Activated naive CD4-positive, alpha-beta T cell treated with anti-CD3 and anti-CD28 coated beads, Interleukin-2, amount 50 U/mL, for 16 hours (primary cell): ENCODE measurements at regions not wholly inside any gene's neighbourhood (a gene's known extent, or its start where the extent isn't known, plus 50 kb on each side); places are given as distances from the start of the nearest gene placed in this dataset.

Experiments
- DNase-seq: peaks from one replicate; pipeline ENCODE4 v3.0.0-alpha.2; 2020

DNA sequence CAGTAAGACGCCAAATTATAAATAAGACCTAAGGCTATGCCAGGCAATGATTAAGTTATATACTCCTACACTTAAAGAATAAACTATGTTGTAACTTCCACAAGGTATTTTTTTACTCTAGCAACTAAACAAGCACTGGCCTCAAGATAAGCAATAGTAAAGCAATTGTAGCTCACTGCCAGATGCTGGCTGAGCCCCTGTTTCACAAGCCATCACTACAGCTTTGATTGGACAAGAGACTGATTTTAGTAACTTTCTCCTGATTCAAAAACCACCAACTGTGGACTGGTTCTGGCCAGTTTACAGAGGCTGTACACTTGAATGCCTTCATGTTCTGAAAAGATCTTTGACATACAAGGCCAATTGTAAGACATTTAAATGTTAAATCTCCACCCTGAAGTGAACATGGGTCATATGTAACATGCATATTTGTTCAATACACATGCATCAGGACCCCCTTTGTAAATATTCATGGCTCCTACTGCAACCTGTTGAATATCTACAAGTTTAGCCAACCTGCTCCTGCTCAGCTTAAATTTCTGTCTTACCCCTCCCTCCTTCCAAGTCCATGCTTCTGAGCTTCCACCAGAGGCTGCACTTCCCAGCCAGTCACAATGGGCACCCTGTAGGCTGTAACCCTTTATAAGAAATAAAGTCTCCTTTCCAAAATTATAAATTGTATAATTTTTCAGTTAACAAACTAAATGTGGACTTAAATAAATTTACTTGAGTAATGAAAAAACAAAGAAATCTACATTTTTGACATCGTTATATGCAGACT lies 423.6 kb downstream of the ANKRD50 start:
- DNase-seq, result no peak

DNA sequence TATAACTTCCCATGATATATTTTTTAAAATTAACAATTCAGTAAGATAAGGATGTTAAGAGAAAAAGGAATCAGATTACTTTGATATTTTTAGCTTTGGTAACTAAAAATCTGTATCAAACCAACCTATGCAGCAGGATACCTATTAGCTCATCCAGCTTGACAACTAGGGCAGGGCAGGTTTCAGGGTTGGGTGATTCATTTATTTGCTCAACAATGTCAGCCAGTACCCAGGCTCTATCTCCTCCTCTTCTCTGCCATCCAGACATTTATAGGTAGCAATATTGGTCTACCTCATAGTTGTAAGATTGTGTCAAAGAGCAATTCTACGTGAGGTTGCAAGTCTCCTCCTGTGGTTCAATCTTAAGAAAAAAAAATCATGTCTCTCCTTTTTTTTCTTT lies 421.9 kb downstream of the ANKRD50 start:
- DNase-seq, result no peak

DNA sequence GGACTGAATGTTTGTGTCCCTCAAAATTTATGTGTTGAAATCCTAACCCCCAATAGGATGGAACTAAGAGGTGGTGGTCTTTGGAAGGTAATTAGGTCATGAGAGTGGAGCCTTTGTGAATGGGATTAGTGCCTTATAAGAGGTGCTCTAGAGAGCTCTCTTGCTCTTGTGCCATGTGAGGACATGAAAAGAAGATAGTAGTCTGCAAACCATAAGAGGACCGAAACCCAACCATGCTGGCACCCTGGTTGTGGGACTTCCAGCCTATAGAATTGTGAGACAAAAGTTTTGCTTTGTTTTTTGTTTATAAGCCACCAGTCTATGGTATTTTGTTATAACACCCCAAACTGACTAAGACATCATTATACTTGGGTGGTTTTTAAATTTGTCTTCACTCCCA lies 417.1 kb downstream of the ANKRD50 start:
- DNase-seq, result no peak

DNA sequence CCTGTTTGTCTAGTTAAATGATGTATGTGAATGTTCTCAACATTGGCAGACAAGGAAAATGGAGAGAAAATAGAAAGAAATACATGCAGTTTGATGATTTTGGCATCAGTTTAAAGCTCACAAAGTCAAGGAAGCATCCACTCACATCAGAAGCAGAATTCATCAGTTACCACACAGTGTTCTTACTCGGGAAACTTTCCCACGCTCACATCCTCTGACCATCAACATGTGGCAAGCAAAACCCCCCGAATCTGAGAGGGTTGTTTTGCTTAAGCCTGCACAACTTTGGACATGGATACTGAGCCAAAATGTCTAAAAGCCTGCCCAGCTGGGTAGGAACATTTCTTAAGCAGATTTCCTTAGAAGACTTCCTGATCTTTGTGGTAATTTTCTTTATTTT lies 407.6 kb downstream of the ANKRD50 start:
- no peak for DNase-seq

DNA sequence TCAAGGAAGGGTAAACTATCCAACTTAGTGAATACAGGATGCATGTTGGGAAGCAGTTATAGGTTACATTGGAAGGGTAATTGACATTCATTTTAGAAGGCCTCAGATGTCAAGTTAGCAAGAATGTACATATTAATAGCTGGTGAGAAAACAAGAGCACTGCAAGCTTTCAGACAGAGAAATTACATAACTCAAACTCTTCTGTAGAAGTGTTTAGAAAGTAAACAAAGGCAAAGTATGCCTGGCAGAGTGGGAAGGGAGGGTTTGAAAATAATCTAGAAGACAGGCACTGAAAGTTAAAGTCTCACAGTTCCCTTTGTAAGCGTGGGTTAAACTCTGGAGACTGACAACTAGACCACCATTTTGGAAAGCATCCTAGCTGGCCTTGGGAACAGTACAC lies 406.2 kb downstream of the ANKRD50 start:
- no peak for DNase-seq

DNA sequence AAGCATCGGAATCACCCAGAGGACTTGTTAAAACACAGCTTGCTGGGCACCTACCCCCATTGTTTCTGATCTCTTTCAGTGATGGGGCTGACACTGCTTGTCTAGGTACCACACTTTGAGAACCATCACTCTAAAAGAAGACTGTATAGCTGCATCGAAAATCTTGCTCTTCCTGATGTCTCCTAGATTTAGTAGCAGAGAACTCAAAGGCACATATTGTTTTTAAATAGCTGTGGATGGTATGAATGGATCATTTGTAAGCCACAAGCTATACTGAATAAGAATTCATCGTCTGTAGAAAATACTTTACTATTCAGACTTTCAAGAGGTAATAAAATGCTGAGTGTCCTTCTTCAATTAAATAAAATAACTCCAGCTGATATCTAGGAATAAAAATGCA lies 405.4 kb downstream of the ANKRD50 start:
- no peak for DNase-seq

DNA sequence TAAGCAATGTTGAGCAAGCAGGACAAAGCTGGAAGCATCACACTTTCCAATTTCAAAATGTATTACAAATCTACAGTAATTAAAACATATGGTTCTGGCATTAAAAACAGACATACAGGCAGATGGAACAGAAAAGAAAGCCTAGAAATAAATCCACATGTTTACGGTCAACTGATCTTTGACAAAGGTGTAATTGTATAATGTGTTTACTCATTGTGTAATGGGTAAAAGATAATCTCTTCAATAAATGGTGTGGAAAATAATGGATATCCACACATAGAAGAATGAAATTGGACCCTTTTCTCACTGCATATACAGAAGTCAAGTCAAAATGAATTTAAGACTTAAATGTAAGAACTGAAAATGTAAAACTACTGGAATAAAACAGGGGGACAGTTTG lies 394.2 kb downstream of the ANKRD50 start:
- no peak for DNase-seq

DNA sequence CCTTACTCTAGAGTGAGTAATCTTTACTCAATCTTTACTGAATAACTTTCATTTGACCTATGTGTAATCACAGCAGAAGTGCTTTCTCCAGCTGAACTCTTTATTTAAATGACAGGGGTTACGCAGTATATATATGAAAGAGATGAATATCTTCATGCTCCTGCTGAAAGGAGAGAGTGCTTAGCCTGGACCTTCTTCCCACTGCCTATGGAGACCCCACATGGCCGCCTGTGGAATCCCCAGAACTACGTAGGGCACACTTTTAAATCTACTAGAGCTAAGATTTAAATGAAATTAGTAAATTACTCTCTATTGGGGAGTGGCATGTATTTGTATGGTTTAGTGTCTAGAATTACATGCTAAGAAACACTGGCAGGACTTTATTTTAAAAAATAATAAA lies 391.2 kb downstream of the ANKRD50 start:
- DNase-seq, result no peak

DNA sequence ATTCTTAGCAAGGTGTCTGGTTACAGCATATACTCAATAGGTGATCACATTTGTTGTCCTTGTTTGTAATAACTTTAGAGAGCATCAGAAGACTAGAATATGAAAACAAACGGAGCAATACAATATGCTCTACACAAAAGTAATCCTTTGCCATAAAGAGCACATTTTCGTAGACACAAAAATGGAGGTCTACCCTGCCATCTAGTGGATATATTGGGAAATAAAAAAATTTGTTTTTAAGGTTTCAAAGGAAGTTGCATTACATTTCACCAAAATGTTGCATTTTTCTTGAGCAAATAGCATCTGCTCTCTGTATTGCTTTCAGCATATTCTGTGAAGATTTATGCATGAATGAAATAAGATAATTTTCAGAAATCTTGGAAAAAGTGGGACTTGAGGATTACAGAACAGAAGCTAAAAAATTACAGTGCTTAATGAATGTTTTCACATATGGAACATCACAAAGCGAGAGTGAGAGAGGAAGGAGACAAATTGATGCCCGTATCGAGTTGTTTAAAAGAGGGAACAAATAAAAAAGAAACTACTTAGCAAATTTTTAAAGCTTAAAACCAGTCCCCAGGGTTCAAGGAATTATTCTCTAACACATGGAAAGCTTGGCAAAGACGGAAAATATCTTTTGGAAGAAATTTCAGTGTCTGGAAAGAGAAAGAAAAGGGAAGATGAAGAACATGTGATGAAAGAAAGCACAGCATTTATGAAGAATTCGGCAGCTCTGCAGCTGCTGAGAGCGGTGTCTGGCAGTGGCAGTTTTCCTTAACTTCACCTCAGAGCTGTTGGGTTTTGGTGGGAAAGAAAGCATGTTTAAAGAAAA lies 390.1 kb downstream of the ANKRD50 start:
- DNase-seq, result no peak

DNA sequence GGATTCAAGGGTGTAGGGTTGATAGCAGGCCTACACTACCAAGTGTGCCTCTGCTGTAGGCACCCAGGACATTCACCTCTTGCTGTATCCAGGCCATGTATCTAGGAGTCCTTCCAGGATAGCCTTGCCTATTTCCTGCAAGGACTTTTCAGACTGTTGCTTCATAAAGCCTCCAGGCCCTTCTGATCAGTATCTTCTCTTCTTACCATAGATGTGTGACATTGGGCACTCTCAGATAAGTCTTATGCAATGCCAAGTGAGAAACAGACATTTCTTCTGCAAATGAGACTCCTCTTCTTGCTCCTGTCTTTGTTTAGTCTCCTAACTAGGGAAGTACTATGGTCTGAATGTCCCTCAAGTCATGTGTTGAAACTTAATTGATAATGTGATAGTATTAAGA lies 386.8 kb downstream of the ANKRD50 start:
- no peak for DNase-seq

DNA sequence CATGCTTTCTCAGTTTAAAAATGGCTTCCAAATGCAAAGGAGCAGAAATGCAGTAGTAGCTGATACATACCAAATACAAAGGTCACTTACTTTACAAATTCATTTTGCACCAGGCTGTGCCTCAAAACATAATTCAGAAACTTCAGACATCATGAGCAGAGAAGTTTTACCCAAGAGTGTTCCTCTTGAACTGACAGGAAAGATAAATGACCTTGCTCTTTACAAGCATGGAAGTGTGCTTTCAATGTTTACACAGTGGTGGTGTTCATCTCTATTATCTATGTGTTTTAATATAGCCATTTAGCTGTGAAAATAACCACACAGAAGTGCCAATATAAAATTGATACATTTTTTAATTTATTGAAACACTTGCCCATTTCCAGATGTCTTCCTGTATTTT lies 383.4 kb downstream of the ANKRD50 start:
- no peak for DNase-seq

DNA sequence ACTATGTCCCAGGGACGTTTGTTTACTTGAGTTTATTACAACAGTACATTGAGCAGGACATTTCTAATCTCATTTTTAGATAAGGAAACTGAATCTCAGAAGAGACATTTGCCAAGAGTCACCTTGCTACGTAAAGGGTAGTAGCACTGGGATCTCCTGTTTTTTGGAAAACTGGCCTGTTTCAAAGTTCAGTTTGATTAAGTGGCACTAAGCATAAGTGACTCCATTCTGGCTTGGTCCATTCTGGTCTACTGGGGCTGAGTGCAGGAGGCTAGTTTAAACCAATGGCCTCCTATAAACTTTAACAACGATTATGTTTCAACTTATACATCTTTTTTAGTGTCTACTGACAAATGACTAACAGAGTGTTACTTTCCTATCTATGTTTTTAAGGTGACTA lies 382.5 kb downstream of the ANKRD50 start:
- DNase-seq, result no peak

DNA sequence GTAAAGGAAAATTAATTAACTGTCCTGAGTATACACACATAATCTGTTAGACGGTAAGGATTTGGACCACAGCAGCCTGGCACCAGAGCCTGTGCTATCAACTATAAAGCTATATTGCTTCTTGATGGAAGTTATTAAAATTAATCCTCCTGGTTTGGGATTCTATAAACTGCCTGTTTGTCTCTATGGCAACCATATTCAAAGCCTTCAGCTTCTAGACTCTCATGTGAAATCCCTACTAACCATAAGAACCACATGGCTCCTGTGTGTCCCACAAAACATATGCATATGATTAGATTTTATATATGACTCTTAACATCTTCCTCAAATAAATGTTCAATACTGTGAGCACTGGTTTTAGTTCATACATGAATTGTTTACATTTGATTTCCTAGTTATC lies 380.8 kb downstream of the ANKRD50 start:
- no peak for DNase-seq

DNA sequence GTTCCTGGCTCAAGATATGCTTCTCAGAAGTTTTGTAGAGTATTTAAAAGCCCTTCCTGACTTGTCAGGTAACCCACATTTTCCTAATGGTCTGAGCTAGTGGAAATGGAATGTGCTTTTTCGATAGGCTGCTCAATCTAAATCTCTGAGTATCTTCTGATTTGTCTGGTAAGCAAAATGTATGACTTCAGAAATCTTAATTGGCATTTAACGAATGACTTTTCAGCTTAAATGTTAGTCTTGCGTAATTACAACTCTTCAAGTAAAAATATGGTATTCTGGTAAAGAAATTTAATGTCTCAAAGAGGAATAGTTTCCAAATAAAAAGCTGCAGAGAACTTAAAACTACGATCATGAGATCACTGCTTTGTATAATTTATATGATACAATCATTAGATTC lies 379.1 kb downstream of the ANKRD50 start:
- no peak for DNase-seq

DNA sequence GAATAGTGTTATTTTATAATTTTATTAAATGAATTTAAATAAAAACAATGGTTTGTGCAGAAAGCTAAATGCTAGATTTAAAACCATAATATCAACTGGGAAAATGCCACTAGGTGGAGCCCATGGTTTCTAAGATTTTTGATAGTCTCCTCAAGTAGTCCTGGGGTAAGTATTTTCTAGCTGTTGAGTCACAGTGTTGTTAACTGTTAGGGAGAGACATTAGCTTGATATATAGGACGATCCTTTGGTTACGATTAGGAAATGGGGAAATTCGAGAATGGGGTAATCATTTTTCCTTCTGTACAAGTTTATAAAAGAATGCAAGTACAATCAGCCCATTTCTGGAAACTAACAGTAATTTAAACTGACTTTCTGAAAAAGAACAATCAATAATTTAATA lies 378.4 kb downstream of the ANKRD50 start:
- no peak for DNase-seq

DNA sequence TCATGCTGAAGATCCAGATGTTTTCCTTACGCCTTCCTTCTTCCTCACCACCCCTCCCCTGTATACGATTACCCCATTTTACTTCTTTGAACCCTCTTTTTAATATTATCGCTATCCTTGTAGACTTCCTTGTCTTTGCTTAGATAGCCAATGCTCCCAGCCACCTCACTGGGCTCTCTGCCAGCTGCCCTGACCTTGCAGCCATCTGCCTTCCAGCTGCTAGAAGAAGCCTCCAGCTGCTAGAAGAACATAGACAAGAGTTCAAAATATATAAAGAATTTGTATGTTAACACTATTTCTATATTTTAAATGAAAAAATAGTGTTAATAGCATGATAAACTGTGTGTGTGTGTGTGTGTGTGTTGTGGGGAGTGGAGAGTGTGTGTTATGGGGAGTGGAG lies 374.7 kb downstream of the ANKRD50 start:
- DNase-seq, result no peak

DNA sequence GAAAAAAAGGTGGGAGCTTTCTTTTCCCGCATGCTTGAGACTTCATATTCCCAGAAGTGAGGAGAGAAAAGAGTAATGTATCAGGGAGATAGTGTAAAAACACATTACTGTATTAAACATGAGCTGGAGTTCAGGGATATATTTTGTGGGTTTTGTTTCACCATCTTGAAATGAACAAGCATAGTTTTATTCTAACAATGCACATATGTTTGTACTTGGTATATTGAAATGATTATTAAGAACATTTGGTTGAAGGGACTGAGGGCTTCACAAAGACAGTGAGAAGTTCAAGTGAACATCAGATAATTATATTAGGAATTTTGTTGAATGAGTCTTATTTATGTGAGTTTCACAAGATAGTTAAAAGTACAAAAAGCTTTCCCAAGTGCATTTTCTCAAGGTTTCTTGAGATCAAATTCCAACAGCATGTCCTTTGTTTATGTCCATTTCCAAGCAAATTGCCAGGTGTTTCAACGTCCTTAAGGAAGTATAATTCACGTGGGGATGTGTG lies 368.8 kb downstream of the ANKRD50 start:
- no peak for DNase-seq

DNA sequence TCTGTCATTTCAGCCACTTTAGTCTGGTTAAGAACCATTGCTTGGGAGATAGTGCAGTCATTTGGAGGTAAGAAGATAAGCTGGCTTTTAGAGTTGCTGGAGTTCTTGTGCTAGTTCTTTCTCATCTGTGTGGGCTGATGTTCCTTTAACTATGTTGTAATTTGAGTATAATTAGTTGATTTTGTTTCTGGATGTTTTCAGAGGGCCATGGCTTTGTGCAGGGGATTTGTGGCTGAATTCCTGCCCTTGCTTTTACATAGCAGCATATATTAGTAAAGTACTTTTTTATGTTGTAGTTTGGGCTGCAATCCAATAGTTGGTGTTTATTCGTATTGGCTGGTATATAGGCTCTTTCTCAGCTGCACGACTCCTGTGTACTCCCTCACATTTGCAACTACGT lies 339.6 kb downstream of the ANKRD50 start:
- DNase-seq, result no peak

DNA sequence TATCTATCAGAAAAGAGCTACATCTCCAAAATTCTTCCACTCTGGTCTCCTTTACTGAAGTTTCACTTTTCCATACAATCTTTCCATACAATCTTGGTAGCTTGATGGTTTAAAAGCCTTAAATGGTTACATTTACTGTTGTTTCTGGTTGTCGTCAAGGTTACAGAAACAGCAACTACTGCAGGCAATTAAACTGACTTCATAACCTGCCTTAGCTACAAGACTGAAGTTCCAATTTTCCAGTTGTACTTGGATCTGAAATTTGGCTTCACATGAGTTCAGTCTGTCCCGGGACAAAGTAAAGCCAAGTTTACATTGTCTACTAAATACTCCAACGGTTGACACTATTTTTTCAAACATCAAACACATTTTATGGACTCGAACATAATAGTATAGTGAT lies 326.4 kb downstream of the ANKRD50 start:
- DNase-seq, result no peak

DNA sequence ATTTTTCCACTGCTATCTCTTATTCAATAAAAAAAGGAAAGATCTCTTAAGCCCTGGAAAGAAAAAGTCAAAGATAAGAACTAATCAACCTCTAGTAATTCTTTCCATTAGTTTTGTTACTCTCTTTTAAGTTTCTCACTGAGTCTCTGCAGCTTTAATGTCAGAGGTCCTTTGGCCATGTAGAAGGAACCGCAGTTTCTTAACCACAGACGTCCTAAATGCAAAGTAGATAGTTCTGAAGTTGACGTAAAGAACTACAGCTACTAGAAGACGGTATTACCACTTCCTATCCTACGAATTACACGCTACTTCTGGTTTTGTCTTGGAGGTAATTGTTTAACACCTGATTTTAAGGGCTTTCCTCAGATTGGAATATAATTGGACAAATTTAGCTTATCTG lies 325.9 kb downstream of the ANKRD50 start:
- no peak for DNase-seq

DNA sequence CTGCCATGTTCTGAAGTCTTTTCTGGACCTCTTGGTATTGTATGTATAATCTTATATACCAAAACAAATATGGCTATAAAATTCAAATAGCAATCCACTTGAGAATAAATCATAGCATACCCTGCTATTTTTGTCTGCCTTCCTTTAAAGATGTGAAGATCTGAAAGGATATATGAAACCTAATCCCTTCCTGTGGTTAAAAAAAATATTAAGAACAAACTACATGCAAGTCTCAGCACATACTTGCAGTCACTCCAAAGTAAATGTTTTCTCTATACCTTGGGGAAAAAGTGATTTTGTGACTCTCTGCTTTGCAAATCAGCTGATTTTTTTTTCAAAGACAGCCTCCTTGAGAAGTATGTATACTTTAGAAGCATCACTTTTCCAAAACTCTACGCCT lies 322.9 kb downstream of the ANKRD50 start:
- no peak for DNase-seq

DNA sequence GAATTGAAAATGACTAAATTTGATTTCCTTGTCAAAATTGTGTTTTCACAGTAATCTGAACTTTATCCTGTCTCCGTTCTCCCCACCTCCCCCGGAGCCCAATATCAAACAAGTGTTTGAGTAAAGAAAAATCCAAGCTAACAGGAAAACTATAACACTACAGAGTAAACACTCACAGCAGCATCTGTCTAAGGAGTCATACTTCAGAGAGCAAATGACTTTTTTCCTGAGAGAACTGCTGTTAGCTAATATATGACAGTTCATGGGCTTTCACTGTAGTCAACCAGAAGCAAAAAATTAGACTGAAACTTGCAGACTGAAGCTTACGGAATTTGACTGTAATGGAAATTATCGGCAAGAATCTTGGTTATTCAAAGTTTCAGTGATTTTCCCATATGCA lies 321.7 kb downstream of the ANKRD50 start:
- no peak for DNase-seq

DNA sequence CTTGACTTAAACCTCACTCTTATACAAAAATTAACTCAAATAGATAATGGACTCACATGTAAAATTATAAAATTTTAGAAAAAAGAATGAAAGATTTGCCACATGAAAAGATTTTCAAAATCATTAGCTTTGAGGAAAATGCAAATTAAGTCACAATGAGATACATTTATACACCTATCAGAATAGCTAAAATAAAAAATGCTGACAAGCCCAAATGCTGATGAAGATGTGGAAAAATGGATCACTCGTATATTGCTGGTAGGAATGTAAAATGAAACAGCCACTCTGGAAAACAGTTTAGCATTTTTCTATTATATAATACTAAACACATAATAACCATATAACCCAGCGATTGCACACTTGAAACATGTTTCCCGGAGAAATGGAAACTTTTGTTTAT lies 316.2 kb downstream of the ANKRD50 start:
- no peak for DNase-seq

DNA sequence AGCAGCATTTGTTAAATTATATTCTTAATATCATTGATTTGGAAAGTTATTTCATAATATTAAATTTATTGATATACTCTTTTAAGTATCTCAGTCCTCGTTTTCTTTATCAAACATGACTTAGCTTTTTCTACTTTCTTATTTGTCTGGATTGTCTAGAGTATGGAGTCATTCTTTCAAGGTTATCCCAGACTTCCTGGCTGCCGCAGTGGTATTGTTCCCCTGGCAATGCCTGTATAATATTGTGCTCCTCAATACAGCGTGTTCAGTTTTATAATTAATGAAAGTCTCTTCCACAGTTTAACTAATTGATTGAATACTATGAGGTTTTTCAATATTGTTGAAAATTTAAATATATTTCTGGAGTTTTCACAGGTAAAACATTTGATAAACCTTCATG lies 310.9 kb downstream of the ANKRD50 start:
- DNase-seq, result no peak
